GM12892 (cell line): ENCODE measurements at regions not wholly inside any gene's neighbourhood (a gene's known extent, or its start where the extent isn't known, plus 50 kb on each side); places are given as distances from the start of the nearest gene placed in this dataset.

ENCODE experiments used
- POLR2A ChIP-seq: IDR thresholded peaks from 2 replicates; pipeline ENCODE4 v1.6.1; 2011; ENCODE audit warnings: low read depth, low read length, control low read depth
- POLR2AphosphoS5 ChIP-seq: IDR thresholded peaks from 2 replicates; pipeline ENCODE4 v1.6.1; 2011; ENCODE audit warnings: low read depth, low read length, control low read depth

- no peak for TF ChIP-seq POLR2A
- no peak for TF ChIP-seq POLR2AphosphoS5
These were observed 256.8 kb downstream of the RHOU start for GRCh38 chr1:228992044-228992443.
